ENCODE measurements at regions not wholly inside any gene's neighbourhood (a gene's known extent, or its start where the extent isn't known, plus 50 kb on each side); places are given as distances from the start of the nearest gene placed in this dataset.

DNA sequence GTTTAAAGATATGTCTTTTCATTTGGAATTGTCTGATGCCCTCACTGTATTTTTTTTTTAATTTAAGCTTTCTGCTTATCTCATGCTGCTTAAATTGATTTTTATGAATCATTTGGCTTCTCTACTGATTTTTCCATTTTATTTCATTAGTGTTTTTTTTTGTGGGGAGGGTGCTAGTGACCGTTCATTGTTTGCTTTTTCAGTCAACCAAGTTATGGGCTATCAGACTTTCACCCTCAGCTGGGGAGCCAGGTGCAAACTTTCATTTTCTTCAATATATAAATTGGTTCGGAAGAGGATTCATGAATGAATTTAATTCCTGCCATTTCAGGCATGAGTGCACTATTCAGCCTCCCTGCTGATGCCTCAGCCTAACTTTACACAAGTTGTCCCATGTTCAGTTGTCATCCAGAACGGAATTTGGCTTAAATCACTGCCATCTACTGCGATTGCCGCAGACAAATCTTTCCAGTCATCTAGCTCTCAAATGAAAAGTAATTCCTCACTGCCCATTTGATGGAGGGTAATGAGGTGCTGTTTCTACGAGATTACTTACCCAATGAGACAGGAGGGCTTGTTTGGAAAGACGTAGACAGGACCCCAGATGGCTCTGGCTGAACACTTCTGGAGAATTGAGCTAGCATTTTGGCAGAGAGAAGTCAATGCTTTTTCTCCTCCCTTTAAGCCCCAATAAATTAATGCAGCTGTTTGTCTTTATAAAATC lies 89.9 kb upstream of the RORA start:
- H3K56ac ChIP-seq (ENCODE audit: insufficient read length, low read depth, low read length), result no peak overlapping the region
- H3K9ac ChIP-seq (ENCODE audit: extremely low read depth, insufficient read length, low read length), result no peak overlapping the region
- no peak overlapping the region for H3K27ac ChIP-seq (ENCODE audit: insufficient read length, low read depth, low read length)
- no peaks in the 10 kb centered on the region; a peak in 2 of 4 replicates for H3K4me1 Mint-ChIP-seq
- no peak overlapping the region for H4K8ac ChIP-seq (replicated peaks; ENCODE audit: insufficient read length, low read depth, low read length)
- DNase-seq, result no peak
- no peak overlapping the region for H3T11ph ChIP-seq (ENCODE audit: low read length)
- no peak overlapping the region for H4K91ac ChIP-seq (ENCODE audit: insufficient read length, low read depth, low read length)
- H2BK12ac ChIP-seq (ENCODE audit: insufficient read length, low read depth, low read length), result no peak overlapping the region
- peaks cover 1% of the 10 kb centered on the region; the same call in 1 of the 2 replicates for H3K27me3 Mint-ChIP-seq (ENCODE audit: low read depth)
- no peak overlapping the region for H2BK15ac ChIP-seq (ENCODE audit: low read depth, low read length)
- H3K79me2 ChIP-seq (ENCODE audit: insufficient read depth, low read length), result no peaks in the 10 kb centered on the region
- H2BK20ac ChIP-seq (ENCODE audit: low read depth, low read length, poor library complexity, severe bottlenecking), result no peak overlapping the region
- H2AK5ac ChIP-seq (ENCODE audit: insufficient read length, low read length), result no peak overlapping the region
- no peak overlapping the region for H4K5ac ChIP-seq (ENCODE audit: insufficient read length, low read depth, low read length)
- no peak overlapping the region for H3K4ac ChIP-seq (ENCODE audit: low read depth, low read length)
- H3K4me1 ChIP-seq (ENCODE audit: insufficient read depth, low read length), result peaks cover 2% of the 10 kb centered on the region; the same call in 1 of the 2 replicates
- H3K18ac ChIP-seq (ENCODE audit: insufficient read length, low read depth, low read length), result no peak overlapping the region
- H3K9me3 Mint-ChIP-seq, result peaks cover 4 to 15% of the 10 kb centered on the region in 2 experiments
- no peaks in the 10 kb centered on the region for H3K23me2 ChIP-seq (ENCODE audit: insufficient read length, low read depth, low read length, poor library complexity, severe bottlenecking)
- no peak overlapping the region for H3K4me2 ChIP-seq (ENCODE audit: insufficient read depth, insufficient read length, low read length)
- no peak for TF ChIP-seq CTCF (conservative IDR thresholded peaks at IDR 0.05)
- peaks cover 5 to 6% (median 5%) of the 10 kb centered on the region in 3 experiments; a peak in 5 of 7 replicates for H3K36me3 Mint-ChIP-seq (ENCODE audit: insufficient read depth in 1 of 3, low read depth in 3 of 3)
- no peaks in the 10 kb centered on the region for H4K20me1 ChIP-seq (ENCODE audit: control insufficient read depth, insufficient read depth, insufficient read length)
- H3K27me3 ChIP-seq (ENCODE audit: insufficient read depth, low read length), result no peaks in the 10 kb centered on the region
- no peak overlapping the region for H2BK5ac ChIP-seq (ENCODE audit: insufficient read length, low read length)
- no CpG with 5 or more reads among the region's 7 CpGs for WGBS (ENCODE audit: extremely low coverage, insufficient read length, low lambda C conversion rate)
- no peak overlapping the region for H3K4me3 Mint-ChIP-seq
- no peaks in the 10 kb centered on the region for H3K9me3 ChIP-seq (ENCODE audit: control insufficient read depth, low read depth, low read length)
- H2BK120ac ChIP-seq (ENCODE audit: low read depth, low read length, poor library complexity, severe bottlenecking), result no peak overlapping the region
- no peak overlapping the region for H3K14ac ChIP-seq (ENCODE audit: insufficient read depth, low read length)
- no peak overlapping the region for H3K23ac ChIP-seq (ENCODE audit: insufficient read length, low read depth, low read length)
- no peaks in the 10 kb centered on the region for H3K79me1 ChIP-seq (ENCODE audit: insufficient read depth, low read depth, low read length, poor library complexity, severe bottlenecking)
- no peak overlapping the region for H3K27ac Mint-ChIP-seq
- no peak overlapping the region for H2AFZ ChIP-seq (ENCODE audit: low read length)
